Gastrocnemius medialis (tissue), 4 donors: ENCODE measurements at regions not wholly inside any gene's neighbourhood (a gene's known extent, or its start where the extent isn't known, plus 50 kb on each side); places are given as distances from the start of the nearest gene placed in this dataset.

Experiments used
- CTCF ChIP-seq, 5 experiments: fragments of 450-650 bp in 3 of 5; fragments of 200-600 bp in 2 of 5; sonication (generic) in 2 of 5; IDR thresholded peaks in 4 of 5; conservative IDR thresholded peaks in 1 of 5; 1 replicate in 4 of 5; 2 replicates in 1 of 5; pipeline ENCODE4 v1.5.1; 2016 to 2019; ENCODE audit warnings: antibody characterized with exemption in 5 of 5, mild to moderate bottlenecking in 3 of 5, moderate library complexity in 3 of 5
- POLR2A ChIP-seq, 2 donors: fragments of 450-650 bp; IDR thresholded peaks; one replicate each; pipeline ENCODE4 v1.6.1; 2017; ENCODE audit warnings: antibody characterized with exemption in 2 of 2, mild to moderate bottlenecking in 2 of 2, moderate library complexity in 2 of 2

- no peak for TF ChIP-seq CTCF (IDR thresholded peaks at IDR 0.05 in 4 of 5, conservative IDR thresholded peaks at IDR 0.05 in 1 of 5)
- TF ChIP-seq POLR2A (IDR thresholded peaks at IDR 0.05), result no peak
Measured at GRCh38 chr12:93272997-93273396, 104.7 kb upstream of the NUDT4 start.
